ENCODE measurements at regions not wholly inside any gene's neighbourhood (a gene's known extent, or its start where the extent isn't known, plus 50 kb on each side); places are given as distances from the start of the nearest gene placed in this dataset.

GRCh38 chr4:177196615-177197014 is 113.1 kb upstream of the NEIL3 start:
- no peak for TF ChIP-seq CTCF (IDR thresholded peaks at IDR 0.05; ENCODE audit: low read depth, low read length)
- TF ChIP-seq EZH2phosphoT487 (IDR thresholded peaks at IDR 0.05; ENCODE audit: low read depth), result no peak
